Activated B cell treated with CpG ODN at 0.5 μM for 24 hours (primary cell): ENCODE measurements at regions not wholly inside any gene's neighbourhood (a gene's known extent, or its start where the extent isn't known, plus 50 kb on each side); places are given as distances from the start of the nearest gene placed in this dataset.

Source experiments
- ATAC-seq: fragments of 200-7000 bp; cut with Tn5 transposase; one replicate; pipeline ENCODE4 v1.10.0; 2021; ENCODE audit warnings: low read depth, mild to moderate bottlenecking, moderate library complexity
- CTCF ChIA-PET: fragments of 350-600 bp; sonication (Branson Sonifier 250); formaldehyde crosslinking; loops from one replicate; lab custom pipeline; 2021; ENCODE audit warnings: antibody characterized with exemption; lab: Charles Lee
- POLR2A ChIA-PET: fragments of 350-600 bp; sonication (Branson Sonifier 250); formaldehyde crosslinking; loops from one replicate; lab custom pipeline; 2021; ENCODE audit warnings: antibody characterized with exemption; lab: Charles Lee
- DNase-seq: peaks from one replicate; pipeline ENCODE4 v3.0.0; 2022
- H3K27ac Mint-ChIP-seq: one replicate; pipeline ENCODE4 v1.8.0; 2020; ENCODE audit warnings: mixed read lengths
- H3K27me3 Mint-ChIP-seq: one replicate; pipeline ENCODE4 v1.8.0; 2021; ENCODE audit warnings: mixed read lengths
- H3K36me3 Mint-ChIP-seq: one replicate; pipeline ENCODE4 v1.8.0; 2021; ENCODE audit warnings: low read depth, mixed read lengths
- H3K4me1 Mint-ChIP-seq: one replicate; pipeline ENCODE4 v1.8.0; 2021; ENCODE audit warnings: mixed read lengths
- H3K4me3 Mint-ChIP-seq: one replicate; pipeline ENCODE4 v1.8.0; 2020; ENCODE audit warnings: mild to moderate bottlenecking, mixed read lengths
- H3K9me3 Mint-ChIP-seq: one replicate; pipeline ENCODE4 v1.8.0; 2020; ENCODE audit warnings: mixed read lengths
- intact Hi-C: fragments of 100-400 bp; cut with micrococcal nuclease; formaldehyde crosslinking; loops from one replicate; pipeline ENCODE4 v1.15.1; 2024
- TF ChIP-seq, protein P1 (sequence below): fragments of 200-600 bp; IDR thresholded peaks from one replicate; pipeline ENCODE4 v1.8.0; 2022; ENCODE audit warnings: antibody characterized with exemption, mild to moderate bottlenecking

- Mint-ChIP-seq H3K27me3 (peaks cover 5% of the 10 kb centered on the region), H3K4me1 (no peaks in the 10 kb centered on the region), H3K9me3 (no peaks in the 10 kb centered on the region), H3K27ac (no peak overlapping the region), H3K4me3 (no peak overlapping the region), H3K36me3 (no peaks in the 10 kb centered on the region)
- ATAC-seq, result no peak
- no peak for DNase-seq
- TF ChIP-seq, protein P1, sequence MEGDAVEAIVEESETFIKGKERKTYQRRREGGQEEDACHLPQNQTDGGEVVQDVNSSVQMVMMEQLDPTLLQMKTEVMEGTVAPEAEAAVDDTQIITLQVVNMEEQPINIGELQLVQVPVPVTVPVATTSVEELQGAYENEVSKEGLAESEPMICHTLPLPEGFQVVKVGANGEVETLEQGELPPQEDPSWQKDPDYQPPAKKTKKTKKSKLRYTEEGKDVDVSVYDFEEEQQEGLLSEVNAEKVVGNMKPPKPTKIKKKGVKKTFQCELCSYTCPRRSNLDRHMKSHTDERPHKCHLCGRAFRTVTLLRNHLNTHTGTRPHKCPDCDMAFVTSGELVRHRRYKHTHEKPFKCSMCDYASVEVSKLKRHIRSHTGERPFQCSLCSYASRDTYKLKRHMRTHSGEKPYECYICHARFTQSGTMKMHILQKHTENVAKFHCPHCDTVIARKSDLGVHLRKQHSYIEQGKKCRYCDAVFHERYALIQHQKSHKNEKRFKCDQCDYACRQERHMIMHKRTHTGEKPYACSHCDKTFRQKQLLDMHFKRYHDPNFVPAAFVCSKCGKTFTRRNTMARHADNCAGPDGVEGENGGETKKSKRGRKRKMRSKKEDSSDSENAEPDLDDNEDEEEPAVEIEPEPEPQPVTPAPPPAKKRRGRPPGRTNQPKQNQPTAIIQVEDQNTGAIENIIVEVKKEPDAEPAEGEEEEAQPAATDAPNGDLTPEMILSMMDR, result no peak
- intact Hi-C loops, result loop anchor here (5.0 kb wide), 2 partner anchors 234 to 1356 kb away; no protein-coding TSS in a partner anchor
- CTCF ChIA-PET, result interaction anchor here (0.6 to 1.5 kb wide), 12 partner anchors 8 to 463 kb away, joined by 3 to 7 read pairs (median 3); no protein-coding TSS in a partner anchor
- POLR2A ChIA-PET, result no interaction called here
Observed at GRCh38 chr15:35751413-35752133, 205.6 kb upstream of the DPH6 start.

DNA sequence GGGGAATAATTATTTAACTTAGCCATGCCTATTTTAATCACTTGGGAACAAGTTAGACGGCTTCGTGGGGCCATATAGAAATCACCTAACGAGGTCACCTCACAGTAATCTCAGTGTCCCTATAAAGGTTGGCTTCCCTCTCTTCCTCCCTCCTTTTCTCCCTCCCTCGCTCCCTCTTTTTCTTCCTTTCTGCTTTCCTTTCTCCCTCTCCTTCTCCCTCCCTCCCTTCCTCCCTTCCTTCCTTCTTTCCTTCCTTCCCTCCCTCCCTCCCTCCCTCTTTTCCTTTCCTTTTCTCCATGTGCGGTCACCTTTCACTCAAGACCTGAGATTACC lies 206.1 kb upstream of the DPH6 start:
- Mint-ChIP-seq H3K36me3 (no peaks in the 10 kb centered on the region), H3K4me1 (no peaks in the 10 kb centered on the region), H3K9me3 (no peaks in the 10 kb centered on the region), H3K27me3 (peaks cover 5% of the 10 kb centered on the region), H3K27ac (no peak overlapping the region), H3K4me3 (no peak overlapping the region)
- intact Hi-C loops, result loop anchor here (5.0 kb wide), 2 partner anchors 235 to 1355 kb away; no protein-coding TSS in a partner anchor
- CTCF ChIA-PET, result interaction anchor here (0.9 to 1.5 kb wide), 11 partner anchors 9 to 234 kb away, joined by 3 to 7 read pairs (median 3); no protein-coding TSS in a partner anchor
- no peak for ATAC-seq
- TF ChIP-seq, protein P1, result no peak
- POLR2A ChIA-PET, result no interaction called here
- no peak for DNase-seq

GRCh38 chr15:35753486-35753885 lies 207.5 kb upstream of the DPH6 start:
- intact Hi-C loops, result loop anchor here (5.0 kb wide), 2 partner anchors 236 to 1354 kb away; no protein-coding TSS in a partner anchor
- ChIA-PET POLR2A (no interaction called here), CTCF (no interaction called here)
- Mint-ChIP-seq H3K27ac (no peak overlapping the region), H3K27me3 (peaks cover 5% of the 10 kb centered on the region), H3K9me3 (no peaks in the 10 kb centered on the region), H3K4me3 (no peak overlapping the region), H3K36me3 (no peaks in the 10 kb centered on the region), H3K4me1 (no peaks in the 10 kb centered on the region)
- no peak for ATAC-seq
- TF ChIP-seq, protein P1, result no peak
- no peak for DNase-seq

DNA sequence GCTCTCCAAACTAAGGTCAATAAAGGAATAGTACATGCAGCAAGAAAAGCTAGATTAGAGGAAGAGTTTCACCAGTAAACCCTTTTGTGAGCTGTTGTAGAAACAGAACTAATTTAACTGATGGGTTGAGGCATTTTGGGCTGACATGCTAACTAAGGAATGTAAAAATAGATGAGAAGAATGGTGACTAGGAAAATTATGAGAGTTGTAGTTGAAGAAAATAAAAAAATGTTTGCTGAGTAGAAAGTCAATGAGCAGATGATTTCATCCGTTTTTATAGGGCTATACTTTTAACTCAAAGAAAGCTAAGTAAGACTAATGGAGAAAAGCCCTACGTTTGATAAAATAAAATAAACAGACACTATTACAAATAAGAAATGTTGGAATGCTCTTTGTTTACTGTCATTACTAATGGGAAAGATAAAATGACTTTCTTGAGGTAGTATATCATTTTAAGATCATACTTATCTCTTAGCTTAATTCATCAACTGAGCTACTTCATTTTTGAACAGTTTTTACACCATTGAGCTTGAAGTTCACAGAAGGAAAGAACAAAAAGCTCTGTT lies 209.4 kb upstream of the DPH6 start:
- no peaks in the 10 kb centered on the region for H3K36me3 Mint-ChIP-seq
- H3K4me3 Mint-ChIP-seq, result no peak overlapping the region
- TF ChIP-seq, protein P1, result no peak
- peaks cover 5% of the 10 kb centered on the region for H3K27me3 Mint-ChIP-seq
- H3K9me3 Mint-ChIP-seq, result no peaks in the 10 kb centered on the region
- DNase-seq (no peak), ATAC-seq (no peak)
- CTCF ChIA-PET, result interaction anchor here (0.7 kb wide), 1 partner anchor 235 kb away, joined by 3 read pairs; no protein-coding TSS in a partner anchor
- H3K27ac Mint-ChIP-seq, result no peak overlapping the region
- POLR2A ChIA-PET, result no interaction called here
- no peaks in the 10 kb centered on the region for H3K4me1 Mint-ChIP-seq
- intact Hi-C loops, result no loop called here

DNA sequence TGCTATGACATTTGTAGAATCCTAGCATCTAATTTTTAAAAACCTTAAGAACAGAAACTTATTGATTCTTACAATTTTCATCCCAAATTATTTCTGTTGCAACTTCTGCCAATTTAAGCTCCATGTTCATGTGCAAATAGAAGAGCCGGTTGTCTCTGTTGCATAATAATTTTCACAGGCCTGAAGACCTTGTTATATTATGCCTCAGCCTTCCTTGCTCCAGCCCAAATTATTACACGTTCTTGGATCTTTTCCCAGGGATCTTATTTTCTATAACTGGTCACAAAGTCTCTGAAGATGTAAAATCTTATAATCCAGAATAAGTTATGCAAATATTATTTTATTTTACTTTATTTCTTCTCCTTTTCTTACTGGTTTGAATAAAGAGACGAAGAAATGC lies 210.7 kb upstream of the DPH6 start:
- ATAC-seq (no peak), DNase-seq (no peak)
- Mint-ChIP-seq H3K4me1 (no peaks in the 10 kb centered on the region), H3K36me3 (no peaks in the 10 kb centered on the region), H3K9me3 (no peaks in the 10 kb centered on the region), H3K27me3 (peaks cover 4% of the 10 kb centered on the region), H3K4me3 (no peak overlapping the region), H3K27ac (no peak overlapping the region)
- ChIA-PET CTCF (no interaction called here), POLR2A (no interaction called here)
- intact Hi-C loops, result no loop called here
- TF ChIP-seq, protein P1, result no peak
